ENCODE measurements at regions not wholly inside any gene's neighbourhood (a gene's known extent, or its start where the extent isn't known, plus 50 kb on each side); places are given as distances from the start of the nearest gene placed in this dataset.
A peak's percentile ranks its signal among the peaks of the same experiment; 100 is the strongest.

- DNase-seq (ENCODE audit: low spot score) = peak; percentile 55
These were observed 1216.5 kb downstream of the RAPGEF2 start for GRCh38 chr4:160319221-160319867.

GRCh38 chr4:160319868-160320260 lies 1217.0 kb downstream of the RAPGEF2 start:
- no peak for DNase-seq (ENCODE audit: low spot score)

- DNase-seq (ENCODE audit: low spot score) = no peak
These were observed 1223.2 kb downstream of the RAPGEF2 start for GRCh38 chr4:160326110-160326509.

GRCh38 chr4:160347197-160347596 lies 1244.3 kb downstream of the RAPGEF2 start:
- DNase-seq (ENCODE audit: low spot score) = no peak

GRCh38 chr4:160350944-160351343 lies 1248.1 kb downstream of the RAPGEF2 start:
- DNase-seq (ENCODE audit: low spot score) = no peak

- no peak for DNase-seq (ENCODE audit: low spot score)
These were observed 1249.8 kb downstream of the RAPGEF2 start for GRCh38 chr4:160352637-160353036.

GRCh38 chr4:160353548-160353947 lies 1250.7 kb downstream of the RAPGEF2 start:
- DNase-seq (ENCODE audit: low spot score) = no peak

GRCh38 chr4:160362478-160362877 lies 1259.6 kb downstream of the RAPGEF2 start:
- no peak for DNase-seq (ENCODE audit: low spot score)

- DNase-seq (ENCODE audit: low spot score) = peak; percentile 17
These were observed 1261.3 kb downstream of the RAPGEF2 start for GRCh38 chr4:160364217-160364616.

GRCh38 chr4:160364665-160365064 lies 1261.8 kb downstream of the RAPGEF2 start:
- peak; percentile 51 for DNase-seq (ENCODE audit: low spot score)

- peak; percentile 28 for DNase-seq (ENCODE audit: low spot score)
These were observed 1262.5 kb downstream of the RAPGEF2 start for GRCh38 chr4:160365383-160365782.

- no peak for DNase-seq (ENCODE audit: low spot score)
These were observed 1267.2 kb downstream of the RAPGEF2 start for GRCh38 chr4:160370046-160370445.

GRCh38 chr4:160371446-160371845 lies 1268.6 kb downstream of the RAPGEF2 start:
- DNase-seq (ENCODE audit: low spot score) = no peak

GRCh38 chr4:160372390-160372789 lies 1269.5 kb downstream of the RAPGEF2 start:
- DNase-seq (ENCODE audit: low spot score) = no peak

GRCh38 chr4:160373911-160374310 lies 1271.0 kb downstream of the RAPGEF2 start:
- DNase-seq (ENCODE audit: low spot score) = no peak

GRCh38 chr4:160375772-160376452 lies 1273.0 kb downstream of the RAPGEF2 start:
- peak; percentile 44 for DNase-seq (ENCODE audit: low spot score)

GRCh38 chr4:160386846-160387245 lies 1284.0 kb downstream of the RAPGEF2 start:
- DNase-seq (ENCODE audit: low spot score) = no peak

GRCh38 chr4:160399826-160400225 lies 1296.9 kb downstream of the RAPGEF2 start:
- no peak for DNase-seq (ENCODE audit: low spot score)

GRCh38 chr4:160403081-160403480 lies 1300.2 kb downstream of the RAPGEF2 start:
- no peak for DNase-seq (ENCODE audit: low spot score)

GRCh38 chr4:160406263-160406825 lies 1303.5 kb downstream of the RAPGEF2 start:
- no peak for DNase-seq (ENCODE audit: low spot score)

GRCh38 chr4:160414496-160414895 lies 1311.6 kb downstream of the RAPGEF2 start:
- DNase-seq (ENCODE audit: low spot score) = no peak

- no peak for DNase-seq (ENCODE audit: low spot score)
These were observed 1321.1 kb downstream of the RAPGEF2 start for GRCh38 chr4:160423879-160424451.

GRCh38 chr4:160426233-160426632 lies 1323.4 kb downstream of the RAPGEF2 start:
- no peak for DNase-seq (ENCODE audit: low spot score)
